ENCODE measurements at regions not wholly inside any gene's neighbourhood (a gene's known extent, or its start where the extent isn't known, plus 50 kb on each side); places are given as distances from the start of the nearest gene placed in this dataset.

- TF ChIP-seq CTCF (IDR thresholded peaks at IDR 0.05) = no peak
- no peak for ATAC-seq (ENCODE audit: poor library complexity)
- Histone ChIP-seq H3K36me3 (ENCODE audit: insufficient read depth, low read length) (no peaks in the 10 kb centered on the region), H3K4me1 (ENCODE audit: insufficient read depth, low read length) (no peaks in the 10 kb centered on the region), H3K27me3 (ENCODE audit: control insufficient read depth in 1 of 2, insufficient read depth in 2 of 2, low read length in 2 of 2) (no peaks in the 10 kb centered on the region), H3K9me3 (ENCODE audit: control insufficient read depth in 1 of 2, insufficient read depth in 1 of 2, low read length in 2 of 2) (no peaks in the 10 kb centered on the region), H3K27ac (ENCODE audit: low read depth in 1 of 2, low read length in 2 of 2) (no peak overlapping the region), H3K4me3 (ENCODE audit: low read length) (no peak overlapping the region)
- H3K9me3 Mint-ChIP-seq = peaks cover 4% of the 10 kb centered on the region
- POLR2A ChIA-PET = no interaction called here
- H3K4me1 Mint-ChIP-seq (ENCODE audit: low read depth) = no peaks in the 10 kb centered on the region
- CTCF ChIA-PET = no interaction called here
- no peak for DNase-seq
- no peaks in the 10 kb centered on the region for H3K36me3 Mint-ChIP-seq (ENCODE audit: low read depth)
- intact Hi-C loops (cut with DNase I, micrococcal nuclease) = no loop called here
- no peak overlapping the region for H3K27ac Mint-ChIP-seq
- H3K27me3 Mint-ChIP-seq = no peaks in the 10 kb centered on the region
- no peak overlapping the region for H3K4me3 Mint-ChIP-seq
Observed at GRCh38 chr2:34666821-34667220, 1067.7 kb upstream of the FAM98A start.

GRCh38 chr2:34664266-34664665, 1065.2 kb upstream of the FAM98A start:
- CTCF ChIA-PET = no interaction called here
- Mint-ChIP-seq H3K4me3 (no peak overlapping the region), H3K4me1 (ENCODE audit: low read depth) (no peaks in the 10 kb centered on the region), H3K9me3 (peaks cover 4% of the 10 kb centered on the region), H3K27ac (no peak overlapping the region), H3K36me3 (ENCODE audit: low read depth) (no peaks in the 10 kb centered on the region), H3K27me3 (no peaks in the 10 kb centered on the region)
- Histone ChIP-seq H3K9me3 (ENCODE audit: control insufficient read depth in 1 of 2, insufficient read depth in 1 of 2, low read length in 2 of 2) (peaks cover 0 to 3% of the 10 kb centered on the region in 2 experiments), H3K4me1 (ENCODE audit: insufficient read depth, low read length) (no peaks in the 10 kb centered on the region), H3K27me3 (ENCODE audit: control insufficient read depth in 1 of 2, insufficient read depth in 2 of 2, low read length in 2 of 2) (no peaks in the 10 kb centered on the region), H3K27ac (ENCODE audit: low read depth in 1 of 2, low read length in 2 of 2) (no peak overlapping the region), H3K36me3 (ENCODE audit: insufficient read depth, low read length) (no peaks in the 10 kb centered on the region), H3K4me3 (ENCODE audit: low read length) (no peak overlapping the region)
- ATAC-seq (ENCODE audit: poor library complexity) = no peak
- intact Hi-C loops (cut with DNase I, micrococcal nuclease) = no loop called here
- POLR2A ChIA-PET = no interaction called here
- TF ChIP-seq CTCF (IDR thresholded peaks at IDR 0.05) = no peak
- DNase-seq = no peak

DNA sequence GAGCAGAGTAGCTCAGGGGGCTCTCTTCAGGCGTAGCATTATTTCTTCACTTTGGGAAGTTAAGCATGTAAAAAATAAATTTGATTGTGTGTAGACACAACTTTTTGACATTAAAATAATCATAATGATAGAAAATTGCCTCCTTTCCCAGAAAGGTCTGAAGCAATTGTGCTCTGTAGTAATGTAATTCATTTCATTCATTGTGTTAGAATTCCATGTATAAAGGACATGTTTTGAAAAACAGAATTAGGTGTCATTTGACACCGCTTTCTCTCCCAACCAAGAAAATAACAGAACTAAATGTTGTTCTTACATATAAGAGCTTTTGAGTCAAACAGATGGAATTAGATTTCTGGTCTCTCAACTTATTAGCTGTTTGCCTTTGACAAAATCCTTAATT, 1064.2 kb upstream of the FAM98A start:
- no peaks in the 10 kb centered on the region for H3K27me3 Mint-ChIP-seq
- ChIA-PET POLR2A (no interaction called here), CTCF (interaction anchor here (0.6 kb wide), 1 partner anchor 17 kb away, joined by 3 read pairs; no protein-coding TSS in a partner anchor)
- H3K27ac ChIP-seq (ENCODE audit: low read depth in 1 of 2, low read length in 2 of 2) = no peak overlapping the region
- ATAC-seq (ENCODE audit: poor library complexity) (no peak), DNase-seq (no peak)
- no peaks in the 10 kb centered on the region for H3K4me1 Mint-ChIP-seq (ENCODE audit: low read depth)
- H3K4me3 ChIP-seq (ENCODE audit: low read length) = no peak overlapping the region
- H3K9me3 Mint-ChIP-seq = peaks cover 4% of the 10 kb centered on the region
- no peak for TF ChIP-seq CTCF (IDR thresholded peaks at IDR 0.05)
- intact Hi-C loops (cut with DNase I, micrococcal nuclease) = no loop called here
- no peaks in the 10 kb centered on the region for H3K27me3 ChIP-seq (ENCODE audit: control insufficient read depth in 1 of 2, insufficient read depth in 2 of 2, low read length in 2 of 2)
- H3K4me3 Mint-ChIP-seq = no peak overlapping the region
- no peaks in the 10 kb centered on the region for H3K36me3 Mint-ChIP-seq (ENCODE audit: low read depth)
- H3K27ac Mint-ChIP-seq = no peak overlapping the region
- no peaks in the 10 kb centered on the region for H3K4me1 ChIP-seq (ENCODE audit: insufficient read depth, low read length)
- no peaks in the 10 kb centered on the region for H3K36me3 ChIP-seq (ENCODE audit: insufficient read depth, low read length)
- peaks cover 0 to 3% of the 10 kb centered on the region in 2 experiments for H3K9me3 ChIP-seq (ENCODE audit: control insufficient read depth in 1 of 2, insufficient read depth in 1 of 2, low read length in 2 of 2)

Measured in CD4-positive, alpha-beta T cell (primary cell).